ENCODE measurements at regions not wholly inside any gene's neighbourhood (a gene's known extent, or its start where the extent isn't known, plus 50 kb on each side); places are given as distances from the start of the nearest gene placed in this dataset.

DNA sequence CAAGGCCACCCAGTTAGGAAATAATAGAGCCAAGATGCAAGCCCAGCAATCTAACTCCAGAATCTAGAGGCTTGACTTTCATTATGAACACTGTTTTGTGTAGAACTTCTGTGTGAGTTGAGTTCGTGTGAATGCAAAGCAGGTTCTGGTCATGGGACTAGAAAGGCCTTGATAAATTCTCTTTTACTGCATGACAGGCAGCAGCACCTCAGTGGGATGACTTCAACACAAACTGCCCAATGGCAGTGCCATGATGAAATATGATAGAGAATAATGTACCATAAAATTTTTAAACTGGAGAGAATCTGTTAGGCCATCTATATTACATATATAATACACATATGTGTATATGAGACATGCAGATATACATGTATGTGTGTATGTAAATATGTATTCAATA, 214.5 kb downstream of the KLF5 start:
- intact Hi-C loops (cut with micrococcal nuclease), result loop anchor here (10.0 kb wide), 1 partner anchor 138 kb away; no protein-coding TSS in a partner anchor
- dilution Hi-C loops (cut with HindIII; ENCODE audit: low sequenced_read_pairs, unreplicated experiment), result no loop called here

More for the DNA sequence above, 214.5 kb downstream of the KLF5 start:
- no peaks in the 10 kb centered on the region for H3K79me1 ChIP-seq (ENCODE audit: low read depth in 1 of 2, low read length in 2 of 2)
- peak overlapping the region; percentile 96 for H2BK20ac ChIP-seq (ENCODE audit: low read depth, low read length)
- no peak overlapping the region for H3K9ac ChIP-seq (ENCODE audit: low read depth, low read length)
- peaks cover 14% of the 10 kb centered on the region; the same call in 1 of the 2 replicates for H3K4me1 ChIP-seq (ENCODE audit: control insufficient read depth, insufficient read depth, low read length)
- POLR2A ChIA-PET (ENCODE audit: unreplicated experiment), result no interaction called here
- peak overlapping the region; percentile 95; the same call in 1 of the 2 replicates for H3K18ac ChIP-seq (ENCODE audit: low read depth, low read length)
- H3K36me3 ChIP-seq (ENCODE audit: control insufficient read depth, insufficient read depth, low read length), result no peaks in the 10 kb centered on the region
- peak overlapping the region; percentile 46 to 80; a peak in 3 of 4 replicates for H4K8ac ChIP-seq (ENCODE audit: low read depth in 2 of 2, low read length in 2 of 2)
- DNase-seq, result no peak
- 80% methylated on average over 1 of the region's 1 CpG; no CpG with 5 or more reads in 1 of the 2 experiments for WGBS, 2 experiments (ENCODE audit: extremely low coverage in 2 of 2, insufficient read length in 1 of 2)
- ATAC-seq (ENCODE audit: low read depth), result peak; percentile 8; the same call in 1 of the 2 replicates
- no peaks in the 10 kb centered on the region for H3K27me3 ChIP-seq (ENCODE audit: control insufficient read depth, insufficient read depth, low read length)
- H2AK5ac ChIP-seq (ENCODE audit: low read depth, low read length), result peak overlapping the region; percentile 32
- H3K23ac ChIP-seq (ENCODE audit: low read depth, low read length), result peak overlapping the region; percentile 19; the same call in 1 of the 2 replicates
- no TSS peak for BruUV-seq (replicated peaks)
- peak overlapping the region; percentile 13; the same call in 1 of the 2 replicates for H3K56ac ChIP-seq (ENCODE audit: extremely low read depth, insufficient read depth, low read length)
- peak overlapping the region; percentile 59 for H2BK5ac ChIP-seq (ENCODE audit: low read depth, low read length, poor library complexity, severe bottlenecking)
- H3K9me3 ChIP-seq (ENCODE audit: control insufficient read depth, insufficient read depth, low read length), result no peaks in the 10 kb centered on the region
- peak overlapping the region; percentile 57 for H4K91ac ChIP-seq (ENCODE audit: insufficient read depth, low read depth, low read length)
- no peaks in the 10 kb centered on the region for H4K20me1 ChIP-seq (ENCODE audit: insufficient read depth, low read length)
- CTCF ChIA-PET, result interaction anchor here (0.6 kb wide), 1 partner anchor 1513 kb away, joined by 3 read pairs; no protein-coding TSS in a partner anchor
- peak overlapping the region; percentile 7; the same call in 1 of the 2 replicates for H3K4me2 ChIP-seq (ENCODE audit: low read depth, low read length)
- no peak overlapping the region for H3K4me3 ChIP-seq (ENCODE audit: insufficient read depth, low read depth, low read length)
- peak overlapping the region; percentile 78 for H3K4ac ChIP-seq (ENCODE audit: low read depth, low read length)
- TF ChIP-seq RAD21 (IDR thresholded peaks at IDR 0.05; ENCODE audit: low read length), result no peak
- no peak for TF ChIP-seq CHD1 (IDR thresholded peaks at IDR 0.05; ENCODE audit: low read depth, low read length)
- TF ChIP-seq MAZ (IDR thresholded peaks at IDR 0.05; ENCODE audit: borderline replicate concordance, low read depth, low read length), result no peak
- TF ChIP-seq RFX5 (IDR thresholded peaks at IDR 0.05; ENCODE audit: low read depth, low read length), result no peak
- TF ChIP-seq BHLHE40 (IDR thresholded peaks at IDR 0.05; ENCODE audit: low read depth, low read length), result no peak
- no peak for TF ChIP-seq FOS (IDR thresholded peaks at IDR 0.05; ENCODE audit: low read depth, low read length)
- TF ChIP-seq MAFK (IDR thresholded peaks at IDR 0.05; ENCODE audit: low read depth, low read length), result no peak
- no peak for TF ChIP-seq RCOR1 (IDR thresholded peaks at IDR 0.05; ENCODE audit: insufficient replicate concordance, low read length)
- TF ChIP-seq NFE2L2 (IDR thresholded peaks at IDR 0.05; ENCODE audit: low read depth, low read length), result no peak
- TF ChIP-seq SMC3 (IDR thresholded peaks at IDR 0.05; ENCODE audit: low read depth, low read length), result no peak
- no peak for TF ChIP-seq USF2 (IDR thresholded peaks at IDR 0.05; ENCODE audit: low read depth, low read length)
- TF ChIP-seq, protein P1, sequence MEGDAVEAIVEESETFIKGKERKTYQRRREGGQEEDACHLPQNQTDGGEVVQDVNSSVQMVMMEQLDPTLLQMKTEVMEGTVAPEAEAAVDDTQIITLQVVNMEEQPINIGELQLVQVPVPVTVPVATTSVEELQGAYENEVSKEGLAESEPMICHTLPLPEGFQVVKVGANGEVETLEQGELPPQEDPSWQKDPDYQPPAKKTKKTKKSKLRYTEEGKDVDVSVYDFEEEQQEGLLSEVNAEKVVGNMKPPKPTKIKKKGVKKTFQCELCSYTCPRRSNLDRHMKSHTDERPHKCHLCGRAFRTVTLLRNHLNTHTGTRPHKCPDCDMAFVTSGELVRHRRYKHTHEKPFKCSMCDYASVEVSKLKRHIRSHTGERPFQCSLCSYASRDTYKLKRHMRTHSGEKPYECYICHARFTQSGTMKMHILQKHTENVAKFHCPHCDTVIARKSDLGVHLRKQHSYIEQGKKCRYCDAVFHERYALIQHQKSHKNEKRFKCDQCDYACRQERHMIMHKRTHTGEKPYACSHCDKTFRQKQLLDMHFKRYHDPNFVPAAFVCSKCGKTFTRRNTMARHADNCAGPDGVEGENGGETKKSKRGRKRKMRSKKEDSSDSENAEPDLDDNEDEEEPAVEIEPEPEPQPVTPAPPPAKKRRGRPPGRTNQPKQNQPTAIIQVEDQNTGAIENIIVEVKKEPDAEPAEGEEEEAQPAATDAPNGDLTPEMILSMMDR (conservative IDR thresholded peaks at IDR 0.05; ENCODE audit: low read depth, low read length), result no peak
- no peak for TF ChIP-seq ELK1 (IDR thresholded peaks at IDR 0.05; ENCODE audit: borderline replicate concordance, low read depth, low read length)
- no peak for TF ChIP-seq CEBPB (IDR thresholded peaks at IDR 0.05; ENCODE audit: low read depth, low read length)
- TF ChIP-seq POLR2A (IDR thresholded peaks at IDR 0.05; ENCODE audit: low read depth, low read length), result no peak
- no peak for TF ChIP-seq MXI1 (IDR thresholded peaks at IDR 0.05; ENCODE audit: borderline replicate concordance, low read depth, low read length)
- peak overlapping the region; percentile 92 for H2BK120ac ChIP-seq (ENCODE audit: low read depth, low read length)
- in situ Hi-C loops (cut with MboI; ENCODE audit: low sequenced_read_pairs), result no loop called here
- peaks cover 3% of the 10 kb centered on the region; the same call in 1 of the 2 replicates for H3K9me1 ChIP-seq (ENCODE audit: insufficient read depth, low read length)
- peak overlapping the region; percentile 49 for H3K27ac ChIP-seq (ENCODE audit: insufficient read depth, low read length)
- H2AFZ ChIP-seq (replicated peaks; ENCODE audit: low read length, poor library complexity), result no peak overlapping the region
- peak overlapping the region; percentile 91; the same call in 1 of the 2 replicates for H4K5ac ChIP-seq (ENCODE audit: low read depth, low read length)
- H3K14ac ChIP-seq (replicated peaks; ENCODE audit: low read depth, low read length), result peak overlapping the region; percentile 62
- H2BK15ac ChIP-seq (ENCODE audit: low read depth, low read length), result peak overlapping the region; percentile 82; the same call in 1 of the 3 replicates
- no peak overlapping the region for H2AK9ac ChIP-seq (replicated peaks; ENCODE audit: low read depth, low read length, poor library complexity)
